GM19043 (cell line): ENCODE measurements at regions not wholly inside any gene's neighbourhood (a gene's known extent, or its start where the extent isn't known, plus 50 kb on each side); places are given as distances from the start of the nearest gene placed in this dataset.

Experiments used
- ATAC-seq: cut with Tn5 transposase; IDR thresholded peaks from one replicate; pipeline ENCODE4 v1.9.1; 2021; ENCODE audit warnings: low read depth; ENCODE audit not compliant: unreplicated experiment

- no peak for ATAC-seq
Observed at GRCh38 chr4:112842513-112842912, 205.6 kb downstream of the LARP7 start.

- no peak for ATAC-seq
Observed at GRCh38 chr4:112845386-112845785, 204.1 kb upstream of the ANK2 start.

- ATAC-seq: no peak
Observed at GRCh38 chr4:112847045-112847444, 202.4 kb upstream of the ANK2 start.

- ATAC-seq: no peak
Observed at GRCh38 chr4:112847781-112848180, 201.7 kb upstream of the ANK2 start.

- ATAC-seq: no peak
Observed at GRCh38 chr4:112848911-112849310, 200.5 kb upstream of the ANK2 start.

- ATAC-seq: no peak
Observed at GRCh38 chr4:112852601-112853000, 196.9 kb upstream of the ANK2 start.

- no peak for ATAC-seq
Observed at GRCh38 chr4:112853662-112854256, 195.7 kb upstream of the ANK2 start.

- ATAC-seq: no peak
Observed at GRCh38 chr4:112854420-112854819, 195.0 kb upstream of the ANK2 start.

GRCh38 chr4:112855058-112855457, 194.4 kb upstream of the ANK2 start:
- no peak for ATAC-seq

- no peak for ATAC-seq
Observed at GRCh38 chr4:112857461-112857860, 192.0 kb upstream of the ANK2 start.

- ATAC-seq: no peak
Observed at GRCh38 chr4:112858751-112859150, 190.7 kb upstream of the ANK2 start.

- ATAC-seq: no peak
Observed at GRCh38 chr4:112859456-112860184, 189.8 kb upstream of the ANK2 start.

- no peak for ATAC-seq
Observed at GRCh38 chr4:112860830-112861690, 188.4 kb upstream of the ANK2 start.

GRCh38 chr4:112861691-112862674, 187.5 kb upstream of the ANK2 start:
- ATAC-seq: no peak

GRCh38 chr4:112865443-112865842, 184.0 kb upstream of the ANK2 start:
- no peak for ATAC-seq

- no peak for ATAC-seq
Observed at GRCh38 chr4:112876316-112876715, 173.1 kb upstream of the ANK2 start.

GRCh38 chr4:112881842-112882241, 167.6 kb upstream of the ANK2 start:
- no peak for ATAC-seq

GRCh38 chr4:112882286-112882685, 167.2 kb upstream of the ANK2 start:
- no peak for ATAC-seq

- ATAC-seq: no peak
Observed at GRCh38 chr4:112884406-112884805, 165.0 kb upstream of the ANK2 start.

GRCh38 chr4:112885897-112886296, 163.6 kb upstream of the ANK2 start:
- ATAC-seq: no peak
